Karpas-422 (cell line): ENCODE measurements at regions not wholly inside any gene's neighbourhood (a gene's known extent, or its start where the extent isn't known, plus 50 kb on each side); places are given as distances from the start of the nearest gene placed in this dataset. TPM values are rescaled to one million over a fixed set of nuclear protein-coding genes. Genes with fewer than 3 reads are reported as not detected.

ENCODE experiments used
- DNase-seq: peaks from one replicate; pipeline ENCODE4 v3.0.0-alpha.2; 2015
- H2AFZ ChIP-seq: fragments of 200-600 bp; sonication (generic); 2 replicates; pipeline ENCODE4 v1.6.1; 2014; ENCODE audit warnings: antibody characterized with exemption, low read length, mixed read lengths
- H3K27ac ChIP-seq: fragments of 200-600 bp; sonication (generic); 2 replicates; pipeline ENCODE4 v1.5.1; 2014; ENCODE audit warnings: mild to moderate bottlenecking, low read length, moderate library complexity
- H3K27me3 ChIP-seq: fragments of 200-600 bp; sonication (generic); 2 replicates; pipeline ENCODE4 v1.6.1; 2014; ENCODE audit warnings: low read length, mixed read lengths
- H3K36me3 ChIP-seq: fragments of 200-600 bp; sonication (generic); 2 replicates; pipeline ENCODE4 v1.6.1; 2014; ENCODE audit warnings: low read length, mixed read lengths; ENCODE audit not compliant: insufficient read depth
- H3K4me1 ChIP-seq: fragments of 200-600 bp; sonication (generic); 2 replicates; pipeline ENCODE4 v1.6.1; 2014; ENCODE audit warnings: mild to moderate bottlenecking, low read length, mixed read lengths
- H3K4me2 ChIP-seq: fragments of 200-600 bp; sonication (generic); 2 replicates; pipeline ENCODE4 v1.6.1; 2014; ENCODE audit warnings: low read length, low read depth, mild to moderate bottlenecking; ENCODE audit not compliant: poor library complexity, severe bottlenecking
- H3K4me3 ChIP-seq: fragments of 200-600 bp; sonication (generic); 2 replicates; pipeline ENCODE4 v1.5.1; 2014; ENCODE audit warnings: mild to moderate bottlenecking, antibody characterized with exemption, low read length, mixed read lengths
- H3K79me2 ChIP-seq: fragments of 200-600 bp; sonication (generic); 2 replicates; pipeline ENCODE4 v1.6.1; 2014; ENCODE audit warnings: mild to moderate bottlenecking, low read length, mixed read lengths
- H3K9ac ChIP-seq: fragments of 200-600 bp; sonication (generic); 2 replicates; pipeline ENCODE4 v1.6.0; 2014; ENCODE audit warnings: low read length
- H3K9me2 ChIP-seq: fragments of 200-600 bp; sonication (generic), shearing (Covaris generic); replicated peaks from 2 replicates; pipeline ENCODE4 v1.6.0; 2014; ENCODE audit warnings: mild to moderate bottlenecking, low read length, moderate library complexity; ENCODE audit not compliant: insufficient read depth
- H3K9me3 ChIP-seq: fragments of 300-700, 200-600 bp; sonication (generic); 2 replicates; pipeline ENCODE4 v1.6.1; 2014; ENCODE audit warnings: low read length, mixed read lengths
- H4K20me1 ChIP-seq: fragments of 200-600 bp; sonication (generic); 2 replicates; pipeline ENCODE4 v1.6.1; 2014; ENCODE audit warnings: mild to moderate bottlenecking, antibody characterized with exemption, low read length, low read depth; ENCODE audit not compliant: insufficient read depth
- small RNA-seq: library from RNA; depleted of rRNA; stranded (forward); fragments of <200 nt; gene quantifications from one replicate; pipeline ENCODE3, GENCODE V24; 2014

- Histone ChIP-seq H3K27ac (no peak overlapping the region), H4K20me1 (no peaks in the 10 kb centered on the region), H3K36me3 (no peaks in the 10 kb centered on the region), H3K4me1 (no peaks in the 10 kb centered on the region), H2AFZ (no peak overlapping the region), H3K27me3 (no peaks in the 10 kb centered on the region), H3K9me3 (no peaks in the 10 kb centered on the region), H3K4me3 (no peak overlapping the region), H3K9me2 (no peaks in the 10 kb centered on the region), H3K4me2 (no peak overlapping the region), H3K79me2 (no peaks in the 10 kb centered on the region), H3K9ac (no peak overlapping the region)
- no peak for DNase-seq
Observed at GRCh38 chr6:132005178-132005577, 54.0 kb upstream of the CCN2 start.

- H3K36me3 ChIP-seq = no peaks in the 10 kb centered on the region
- H3K79me2 ChIP-seq = no peaks in the 10 kb centered on the region
- H3K9me3 ChIP-seq = no peaks in the 10 kb centered on the region
- H2AFZ ChIP-seq = no peak overlapping the region
- no peak overlapping the region for H3K4me2 ChIP-seq
- H3K9ac ChIP-seq = no peak overlapping the region
- H3K27me3 ChIP-seq = no peaks in the 10 kb centered on the region
- DNase-seq = no peak
- no peaks in the 10 kb centered on the region for H3K4me1 ChIP-seq
- H3K9me2 ChIP-seq = no peaks in the 10 kb centered on the region
- no peak overlapping the region for H3K27ac ChIP-seq
- no peaks in the 10 kb centered on the region for H4K20me1 ChIP-seq
- no peak overlapping the region for H3K4me3 ChIP-seq
Observed at GRCh38 chr6:132004668-132005067, 53.5 kb upstream of the CCN2 start.

GRCh38 chr6:132003516-132004178 lies 52.5 kb upstream of the CCN2 start:
- H3K9me3 ChIP-seq = no peaks in the 10 kb centered on the region
- no peaks in the 10 kb centered on the region for H3K79me2 ChIP-seq
- DNase-seq = no peak
- H3K36me3 ChIP-seq = no peaks in the 10 kb centered on the region
- no peaks in the 10 kb centered on the region for H4K20me1 ChIP-seq
- no peaks in the 10 kb centered on the region for H3K27me3 ChIP-seq
- no peaks in the 10 kb centered on the region for H3K4me1 ChIP-seq
- no peak overlapping the region for H2AFZ ChIP-seq
- H3K4me3 ChIP-seq = no peak overlapping the region
- no peak overlapping the region for H3K27ac ChIP-seq
- H3K9me2 ChIP-seq = no peaks in the 10 kb centered on the region
- no peak overlapping the region for H3K4me2 ChIP-seq
- H3K9ac ChIP-seq = no peak overlapping the region

Small RNAs in the stretch of these regions (small RNA-seq; reads per million reads assigned to genes)
- gene MIR548AJ1 = not detected
